Activated T-cell treated with anti-CD3 and anti-CD28 coated beads for 24 hours (primary cell): ENCODE measurements at regions not wholly inside any gene's neighbourhood (a gene's known extent, or its start where the extent isn't known, plus 50 kb on each side); places are given as distances from the start of the nearest gene placed in this dataset.
"Not testable (repeated sequence)": the region's sequence is repeated elsewhere in the genome, so short reads cannot be mapped to it uniquely, and the experiment has no call there.

Experiments
- DNase-seq: peaks from one replicate; pipeline ENCODE4 v3.0.0-alpha.2; 2020; ENCODE audit warnings: low read depth

DNA sequence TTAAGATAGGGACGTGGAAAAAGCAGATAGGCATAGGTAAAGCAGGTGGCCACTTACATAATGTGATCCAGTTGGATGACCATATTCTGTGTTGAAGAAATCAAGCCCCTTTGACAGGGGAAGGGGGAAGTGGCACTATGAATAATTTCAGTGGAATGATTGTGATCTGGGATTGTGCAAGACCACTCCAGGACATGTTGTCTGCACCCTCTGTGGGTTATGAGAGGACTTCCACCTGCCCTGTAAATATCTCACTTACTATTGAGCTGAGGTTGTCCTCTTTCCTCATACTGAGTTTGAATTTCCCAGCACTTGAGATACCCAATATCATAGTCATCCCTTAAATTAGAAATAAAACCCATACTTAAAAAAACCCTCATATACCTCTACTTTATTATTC lies 220.7 kb downstream of the IRS1 start:
- DNase-seq = no peak

DNA sequence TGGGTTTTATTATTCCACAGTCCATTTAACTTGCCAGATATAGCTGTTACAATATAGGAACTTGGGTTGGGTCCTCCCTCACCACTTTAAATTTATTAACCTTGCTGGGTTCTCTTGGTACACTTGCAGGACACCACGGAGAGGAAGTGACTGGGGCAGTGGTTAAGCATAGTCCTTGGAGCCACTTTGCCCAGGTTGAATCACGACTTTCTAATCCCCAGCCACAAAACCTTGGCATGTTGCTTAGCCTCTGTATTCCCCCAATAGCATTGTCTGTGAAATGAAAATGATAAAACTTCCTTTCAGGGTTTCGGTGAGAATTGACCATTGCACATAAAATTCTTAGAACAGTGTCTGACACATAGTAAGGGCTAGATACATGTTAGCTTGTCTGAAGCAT lies 221.2 kb downstream of the IRS1 start:
- no peak for DNase-seq

GRCh38 chr2:226575928-226576327 lies 223.7 kb downstream of the IRS1 start:
- DNase-seq = no peak

DNA sequence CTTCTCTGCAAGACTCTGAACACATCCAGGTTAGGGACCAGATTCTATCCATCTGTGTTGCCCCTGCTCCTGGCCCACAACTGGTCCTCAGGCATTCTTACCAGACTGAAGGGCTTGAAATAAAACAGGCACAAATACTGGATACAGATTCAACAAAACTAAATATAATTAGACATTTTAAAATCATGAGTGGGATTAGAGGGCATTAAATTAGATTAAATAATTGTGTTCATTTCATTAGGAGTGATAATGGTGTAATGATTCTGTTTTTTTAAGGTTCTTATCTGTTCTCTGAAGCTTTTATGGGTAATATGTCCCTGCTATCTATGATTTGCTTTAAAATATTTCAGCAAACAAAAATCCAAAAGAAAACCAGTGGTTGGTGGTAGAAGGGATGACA lies 226.5 kb downstream of the IRS1 start:
- no peak for DNase-seq

DNA sequence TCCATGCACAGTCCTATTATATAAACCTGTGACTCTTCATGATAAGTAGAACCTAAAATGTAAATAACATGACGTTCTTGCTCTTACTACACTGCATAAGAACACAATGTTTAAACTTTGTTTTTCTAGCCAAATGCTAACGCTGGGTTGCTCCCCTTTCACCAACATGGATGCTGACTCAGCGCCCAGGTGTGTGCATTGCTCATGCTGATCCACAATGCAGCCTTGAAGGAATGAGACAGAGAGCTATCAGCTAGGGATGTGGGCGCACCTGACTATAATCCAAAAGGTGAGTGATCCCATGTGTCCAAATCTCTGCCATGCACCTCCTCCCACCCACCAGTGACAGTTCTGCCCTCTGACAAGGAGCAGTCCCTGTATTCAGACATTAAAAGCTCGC lies 235.0 kb downstream of the IRS1 start:
- DNase-seq = no peak

DNA sequence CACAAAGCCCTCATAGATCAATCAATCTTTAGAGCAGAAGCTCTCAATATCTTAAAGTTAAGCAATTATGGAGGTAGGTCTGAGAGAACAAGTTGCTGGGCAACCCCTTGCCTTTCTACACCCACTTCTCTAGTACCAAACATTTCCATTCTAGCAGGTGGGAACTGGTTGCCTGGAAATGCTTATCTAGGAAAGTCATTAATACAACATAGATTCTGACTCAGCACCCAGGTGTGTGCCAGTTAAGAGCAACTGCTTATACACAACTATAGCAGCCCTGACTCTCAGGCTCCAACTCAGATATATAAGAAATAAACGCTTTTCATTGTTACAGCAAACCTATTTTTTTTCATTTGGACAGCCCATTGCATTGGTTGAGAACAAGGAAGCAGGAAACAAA lies 237.7 kb downstream of the IRS1 start:
- DNase-seq = no peak

DNA sequence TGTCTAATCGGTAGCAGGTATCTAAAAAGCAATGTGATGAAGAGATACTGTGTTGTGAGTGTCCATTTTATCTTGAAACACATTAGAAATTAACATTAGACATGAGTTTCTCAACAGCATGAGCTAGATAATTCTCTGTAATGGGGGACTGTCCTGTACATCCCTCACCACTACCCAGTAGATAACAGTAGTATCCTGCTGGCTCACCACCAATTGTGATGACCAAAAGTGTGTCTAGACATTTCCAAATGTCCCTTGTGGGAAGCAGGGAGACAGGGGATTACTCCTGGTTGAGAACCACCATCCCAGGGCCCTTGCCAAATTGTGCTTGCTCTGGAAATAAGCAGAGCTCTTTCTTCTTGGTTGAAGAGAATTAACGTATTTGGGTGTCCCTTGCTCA lies 239.3 kb downstream of the IRS1 start:
- no peak for DNase-seq

- DNase-seq = no peak
Observed at GRCh38 chr2:226559536-226559935, 240.1 kb downstream of the IRS1 start.

- no peak for DNase-seq
Observed at GRCh38 chr2:226558418-226558817, 241.2 kb downstream of the IRS1 start.

- DNase-seq = no peak
Observed at GRCh38 chr2:226556050-226556449, 243.6 kb downstream of the IRS1 start.

DNA sequence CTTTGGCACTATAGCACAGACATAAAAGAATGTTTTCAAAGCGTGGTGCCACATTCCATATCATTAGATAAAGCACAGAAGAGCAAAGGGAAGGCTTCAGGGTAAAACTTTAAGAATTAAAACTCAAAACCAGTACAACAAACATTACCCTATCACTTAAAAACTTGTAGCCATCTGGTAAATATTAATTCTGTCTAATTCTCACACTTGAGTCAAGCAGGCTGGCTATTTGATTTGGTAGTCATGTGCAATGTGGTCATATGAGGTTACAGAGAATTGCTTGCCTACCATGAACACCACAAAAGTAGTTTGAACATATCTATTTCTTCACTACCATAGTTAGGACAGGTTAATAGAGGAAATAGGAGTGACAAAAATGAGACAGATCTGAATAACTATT lies 244.9 kb downstream of the IRS1 start:
- DNase-seq = no peak

DNA sequence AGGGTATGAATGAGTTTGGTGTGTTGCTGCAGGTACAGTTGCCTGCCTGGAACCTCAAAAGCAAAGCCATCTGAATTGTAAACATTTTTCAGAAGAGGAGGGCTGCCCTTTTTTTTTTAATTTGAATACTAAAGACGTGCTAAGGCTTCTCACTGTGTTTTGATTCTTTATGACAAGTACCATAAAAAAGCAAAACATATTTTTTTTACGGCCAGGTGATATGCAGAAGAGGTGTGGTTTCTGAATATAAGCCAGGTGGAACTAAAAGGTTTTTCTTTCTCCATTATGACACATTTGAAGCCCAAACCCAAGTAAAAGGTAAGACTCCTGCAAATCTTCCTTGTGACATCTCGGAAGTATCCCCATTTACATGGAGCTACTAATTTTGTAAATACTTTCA lies 246.3 kb downstream of the IRS1 start:
- DNase-seq = no peak

DNA sequence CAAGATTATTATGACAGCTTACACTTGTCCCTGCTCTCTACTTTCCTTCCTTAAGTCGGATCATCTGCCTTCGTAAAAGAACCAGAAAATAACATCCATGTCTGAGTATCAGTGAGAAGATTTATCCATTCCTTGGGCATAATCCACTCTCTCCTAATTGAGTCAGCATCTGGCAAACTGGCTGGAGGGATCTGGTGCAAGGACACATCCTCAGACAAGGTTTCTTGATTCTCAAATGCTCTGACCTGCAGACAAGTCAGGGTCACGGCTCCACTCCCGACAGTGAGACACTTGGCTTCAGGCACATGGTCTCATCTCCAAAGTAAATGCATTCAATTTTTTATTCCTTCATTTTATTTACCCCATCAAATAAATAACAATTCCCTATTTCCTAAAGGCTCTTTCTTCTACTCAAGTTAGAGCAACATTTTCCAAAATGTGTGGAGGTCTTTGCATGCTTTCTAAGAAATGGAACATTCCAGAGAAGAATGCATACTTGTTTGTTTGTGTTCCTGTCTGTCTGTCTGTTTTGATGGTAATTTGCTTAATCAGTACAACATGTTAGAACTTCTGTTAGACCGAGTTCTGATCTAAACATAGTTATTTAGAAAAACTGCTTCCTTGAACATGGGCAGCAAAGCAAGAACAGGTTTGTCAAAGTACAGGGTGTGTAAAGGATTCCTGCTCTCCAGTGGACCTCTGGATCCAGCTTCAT lies 246.9 kb downstream of the IRS1 start:
- no peak for DNase-seq

DNA sequence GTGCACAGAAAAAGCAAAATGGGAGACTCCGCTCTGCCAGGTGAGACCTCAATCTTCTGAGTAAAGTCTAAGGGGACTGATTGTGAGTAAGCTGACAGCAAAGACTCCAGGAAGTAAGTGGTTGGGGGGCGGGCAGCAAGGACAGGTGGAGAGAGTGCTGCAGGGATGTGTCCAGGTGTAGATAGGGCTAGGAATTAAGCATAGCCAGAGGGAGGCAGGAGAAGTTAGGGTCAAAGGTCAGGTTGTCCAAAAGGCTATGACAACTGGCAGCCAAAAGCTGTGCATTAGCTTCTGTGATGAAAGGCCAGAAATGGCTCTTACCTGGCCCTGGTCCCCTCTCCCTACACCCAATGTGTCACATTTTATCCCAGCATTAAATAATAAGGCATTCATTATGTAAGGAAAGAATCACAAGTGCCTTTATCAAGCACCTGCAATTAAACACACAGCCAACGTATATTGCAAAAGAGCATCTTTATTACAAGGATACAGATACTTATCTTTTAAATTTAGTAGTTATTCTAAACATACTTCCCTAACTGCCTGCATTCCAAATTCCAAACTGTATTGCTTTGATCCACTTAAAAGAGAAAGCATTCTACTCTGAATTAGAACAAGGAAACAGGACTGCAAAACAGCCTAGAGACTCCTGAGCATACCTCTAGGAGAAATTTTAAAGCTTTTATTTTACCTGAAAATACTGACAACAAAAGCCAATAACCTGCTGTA lies 247.9 kb downstream of the IRS1 start:
- no peak for DNase-seq

GRCh38 chr2:226550801-226551200 lies 248.8 kb downstream of the IRS1 start:
- DNase-seq = no peak

GRCh38 chr2:226548732-226549131 lies 250.9 kb downstream of the IRS1 start:
- no peak for DNase-seq

DNA sequence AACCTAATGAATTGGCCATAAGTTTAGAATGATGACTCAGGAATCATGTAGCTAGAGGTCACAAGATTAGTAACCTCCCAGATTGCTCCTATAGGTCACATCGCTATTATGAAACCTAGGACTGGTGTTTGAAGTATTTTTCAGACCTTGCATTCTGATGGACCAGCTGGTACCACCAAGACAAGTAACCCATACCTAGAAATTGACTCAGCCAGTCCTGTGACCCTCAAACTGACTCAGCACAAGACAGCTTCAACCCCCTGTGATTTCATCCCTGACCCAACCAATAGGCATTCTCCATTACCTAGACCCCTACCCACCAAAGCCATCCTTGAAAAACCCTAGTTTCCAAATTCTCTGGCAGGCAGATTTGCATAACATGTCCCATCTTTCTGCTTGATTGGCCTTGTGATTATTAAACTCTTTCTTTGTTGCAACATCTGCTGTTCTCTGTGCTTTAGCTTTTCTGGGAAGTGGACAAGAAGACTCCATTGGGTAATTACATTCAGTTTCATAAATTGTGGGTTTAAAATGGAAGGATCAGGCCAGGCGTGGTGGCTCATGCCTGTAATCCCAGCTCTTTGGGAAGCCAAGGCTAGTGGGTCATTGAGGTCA lies 254.9 kb downstream of the IRS1 start:
- DNase-seq = no peak

- no peak for DNase-seq
Observed at GRCh38 chr2:226540204-226540994, 259.2 kb downstream of the IRS1 start.

GRCh38 chr2:226536410-226536809 lies 263.2 kb downstream of the IRS1 start:
- no peak for DNase-seq

DNA sequence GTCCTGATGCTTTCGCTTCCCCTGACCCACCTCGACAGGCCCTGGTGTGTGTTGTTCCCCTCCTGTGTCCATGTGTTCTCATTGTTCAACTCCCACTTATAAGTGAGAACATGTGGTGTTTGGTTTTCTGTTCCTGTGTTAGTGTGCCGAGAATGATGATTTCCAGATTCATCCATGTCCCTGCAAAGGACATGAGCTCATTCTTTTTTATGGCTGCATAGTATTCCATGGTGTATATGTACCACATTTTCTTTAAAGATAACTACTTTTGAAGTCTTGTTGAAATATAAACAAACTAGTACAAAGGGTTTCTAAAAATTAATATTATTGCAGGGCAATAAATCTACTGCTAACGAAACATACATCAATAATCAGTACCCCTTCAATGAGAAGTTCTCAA lies 266.6 kb downstream of the IRS1 start:
- not testable (repeated sequence) for DNase-seq

GRCh38 chr2:226531061-226531810 lies 268.4 kb downstream of the IRS1 start:
- no peak for DNase-seq

GRCh38 chr2:226529556-226529955 lies 270.1 kb downstream of the IRS1 start:
- no peak for DNase-seq
